GM21423 (cell line): ENCODE measurements at regions not wholly inside any gene's neighbourhood (a gene's known extent, or its start where the extent isn't known, plus 50 kb on each side); places are given as distances from the start of the nearest gene placed in this dataset.

Experiments
- ATAC-seq: cut with Tn5 transposase; IDR thresholded peaks from one replicate; pipeline ENCODE4 v1.9.1; 2021; ENCODE audit warnings: mild to moderate bottlenecking, moderate library complexity; ENCODE audit not compliant: unreplicated experiment

- no peak for ATAC-seq
These were observed 53.9 kb upstream of the GALNTL6 start for GRCh38 chr4:171759274-171759673.

- no peak for ATAC-seq
These were observed 61.7 kb upstream of the GALNTL6 start for GRCh38 chr4:171751538-171751937.

GRCh38 chr4:171746418-171746817, 66.8 kb upstream of the GALNTL6 start:
- no peak for ATAC-seq

- ATAC-seq, result no peak
These were observed 70.8 kb upstream of the GALNTL6 start for GRCh38 chr4:171742436-171742835.

- no peak for ATAC-seq
These were observed 86.0 kb upstream of the GALNTL6 start for GRCh38 chr4:171727185-171727584.

- no peak for ATAC-seq
These were observed 91.3 kb upstream of the GALNTL6 start for GRCh38 chr4:171721937-171722336.

- ATAC-seq, result no peak
These were observed 93.5 kb upstream of the GALNTL6 start for GRCh38 chr4:171719691-171720090.

GRCh38 chr4:171718665-171719064, 94.5 kb upstream of the GALNTL6 start:
- ATAC-seq, result no peak

GRCh38 chr4:171718069-171718468, 95.1 kb upstream of the GALNTL6 start:
- no peak for ATAC-seq

GRCh38 chr4:171717231-171717741, 95.9 kb upstream of the GALNTL6 start:
- no peak for ATAC-seq

GRCh38 chr4:171715973-171716372, 97.2 kb upstream of the GALNTL6 start:
- no peak for ATAC-seq

GRCh38 chr4:171714791-171715454, 98.3 kb upstream of the GALNTL6 start:
- no peak for ATAC-seq

- ATAC-seq, result no peak
These were observed 102.5 kb upstream of the GALNTL6 start for GRCh38 chr4:171710743-171711142.

GRCh38 chr4:171676555-171677215, 136.5 kb upstream of the GALNTL6 start:
- peak; percentile 100 for ATAC-seq

- ATAC-seq, result no peak
These were observed 138.4 kb upstream of the GALNTL6 start for GRCh38 chr4:171674781-171675180.

- no peak for ATAC-seq
These were observed 144.8 kb upstream of the GALNTL6 start for GRCh38 chr4:171668403-171668802.

- ATAC-seq, result no peak
These were observed 145.3 kb upstream of the GALNTL6 start for GRCh38 chr4:171667906-171668305.

GRCh38 chr4:171651071-171651470, 162.1 kb upstream of the GALNTL6 start:
- ATAC-seq, result no peak

GRCh38 chr4:171650543-171650942, 162.7 kb upstream of the GALNTL6 start:
- no peak for ATAC-seq

- no peak for ATAC-seq
These were observed 164.3 kb upstream of the GALNTL6 start for GRCh38 chr4:171648926-171649325.

GRCh38 chr4:171646984-171647383, 166.2 kb upstream of the GALNTL6 start:
- ATAC-seq, result no peak

GRCh38 chr4:171644430-171645057, 168.7 kb upstream of the GALNTL6 start:
- ATAC-seq, result peak; percentile 93
